SH-SY5Y (cell line): ENCODE measurements at regions not wholly inside any gene's neighbourhood (a gene's known extent, or its start where the extent isn't known, plus 50 kb on each side); places are given as distances from the start of the nearest gene placed in this dataset.

Source experiments
- GATA2 ChIP-seq: IDR thresholded peaks from 2 replicates; pipeline ENCODE4 v1.6.1; 2011; ENCODE audit warnings: mild to moderate bottlenecking, low read depth, low read length
- GATA3 ChIP-seq: IDR thresholded peaks from 2 replicates; pipeline ENCODE4 v1.6.1; 2011; ENCODE audit warnings: low read depth, mild to moderate bottlenecking, low read length, moderate library complexity

- no peak for TF ChIP-seq GATA2
- TF ChIP-seq GATA3, result no peak
These were observed 107.3 kb upstream of the FOXN2 start for GRCh38 chr2:48207201-48207641.
